HEK293T (cell line): ENCODE measurements at regions not wholly inside any gene's neighbourhood (a gene's known extent, or its start where the extent isn't known, plus 50 kb on each side); places are given as distances from the start of the nearest gene placed in this dataset.

Experiments used
- BHLHE40 ChIP-seq: fragments of 450-650 bp; IDR thresholded peaks from 2 replicates; pipeline ENCODE4 v1.6.1; 2016; ENCODE audit warnings: mild to moderate bottlenecking, moderate library complexity, borderline replicate concordance
- ELF4 ChIP-seq: fragments of 450-650 bp; IDR thresholded peaks from 2 replicates; pipeline ENCODE4 v1.6.1; 2017; ENCODE audit warnings: antibody characterized with exemption
- HDGF ChIP-seq: fragments of 450-650 bp; IDR thresholded peaks from 2 replicates; pipeline ENCODE4 v1.6.1; 2017; ENCODE audit warnings: antibody characterized with exemption, borderline replicate concordance
- TARDBP ChIP-seq: fragments of 450-650 bp; IDR thresholded peaks from 2 replicates; pipeline ENCODE4 v1.6.1; 2016

DNA sequence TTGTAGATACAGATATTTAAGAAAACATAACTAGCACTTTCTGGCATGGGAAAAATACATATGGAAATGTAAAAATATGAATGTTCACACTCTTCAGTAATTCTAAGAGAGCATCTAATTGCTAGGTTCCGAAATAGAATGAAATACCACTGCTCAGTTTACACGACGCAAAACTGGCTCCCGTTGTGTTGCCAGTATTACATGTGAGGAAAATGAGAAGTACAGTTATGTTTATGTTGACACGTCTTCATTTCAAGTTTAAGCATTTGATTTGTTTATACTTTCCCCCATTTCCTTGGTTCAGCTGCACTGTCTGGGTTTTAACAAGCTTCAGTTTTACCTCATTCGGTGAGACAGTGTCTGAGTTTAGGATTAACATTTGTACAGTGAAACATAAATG lies 275.8 kb upstream of the SEMA3D start:
- TF ChIP-seq HDGF = no peak
- no peak for TF ChIP-seq TARDBP
- no peak for TF ChIP-seq ELF4
- TF ChIP-seq BHLHE40 = no peak
